BE2C (cell line): ENCODE measurements at regions not wholly inside any gene's neighbourhood (a gene's known extent, or its start where the extent isn't known, plus 50 kb on each side); places are given as distances from the start of the nearest gene placed in this dataset.
A peak's percentile ranks its signal among the peaks of the same experiment; 100 is the strongest.

Experiments used
- DNase-seq: peaks from one replicate; pipeline ENCODE4 v3.0.0-alpha.2; 2020
- H3K27me3 ChIP-seq: fragments of 250-450 bp; sonication (Bioruptor Pico); 2 replicates; pipeline ENCODE4 v1.5.1; 2020; ENCODE audit warnings: mild to moderate bottlenecking
- H3K36me3 ChIP-seq: fragments of 250-450 bp; sonication (Bioruptor Pico); 2 replicates; pipeline ENCODE4 v1.5.1; 2020; ENCODE audit warnings: mild to moderate bottlenecking
- H3K4me1 ChIP-seq: fragments of 250-450 bp; sonication (Bioruptor Pico); 2 replicates; pipeline ENCODE4 v1.5.1; 2020
- H3K4me3 ChIP-seq: 2 replicates; pipeline ENCODE4 v1.5.1; 2011; ENCODE audit warnings: low read depth, low read length
- H3K9me3 ChIP-seq: fragments of 250-450 bp; sonication (Bioruptor Pico); 2 replicates; pipeline ENCODE4 v1.5.1; 2020
- CTCF ChIP-seq: IDR thresholded peaks from 2 replicates; pipeline ENCODE4 v1.5.1; 2012; ENCODE audit warnings: mild to moderate bottlenecking, low read depth, low read length

- H3K4me3 ChIP-seq = no peak overlapping the region
- no peaks in the 10 kb centered on the region for H3K9me3 ChIP-seq
- no peak for DNase-seq
- no peaks in the 10 kb centered on the region for H3K36me3 ChIP-seq
- H3K27me3 ChIP-seq = no peaks in the 10 kb centered on the region
- H3K4me1 ChIP-seq = no peaks in the 10 kb centered on the region
- TF ChIP-seq CTCF = no peak
These were observed 69.7 kb upstream of the ALK start for GRCh38 chr2:29991086-29991485.

GRCh38 chr2:29995241-29995640 is 73.9 kb upstream of the ALK start:
- TF ChIP-seq CTCF = no peak
- Histone ChIP-seq H3K9me3 (no peaks in the 10 kb centered on the region), H3K4me1 (no peaks in the 10 kb centered on the region), H3K27me3 (no peaks in the 10 kb centered on the region), H3K4me3 (no peak overlapping the region), H3K36me3 (no peaks in the 10 kb centered on the region)
- DNase-seq = no peak

GRCh38 chr2:30003128-30003527 is 81.7 kb upstream of the ALK start:
- H3K9me3 ChIP-seq = no peaks in the 10 kb centered on the region
- H3K36me3 ChIP-seq = no peaks in the 10 kb centered on the region
- H3K4me1 ChIP-seq = no peaks in the 10 kb centered on the region
- DNase-seq = no peak
- H3K27me3 ChIP-seq = no peaks in the 10 kb centered on the region
- TF ChIP-seq CTCF = no peak
- H3K4me3 ChIP-seq = no peak overlapping the region

GRCh38 chr2:30022444-30023071 is 101.2 kb upstream of the ALK start:
- Histone ChIP-seq H3K36me3 (no peaks in the 10 kb centered on the region), H3K9me3 (no peaks in the 10 kb centered on the region), H3K27me3 (no peaks in the 10 kb centered on the region), H3K4me1 (peaks cover 5% of the 10 kb centered on the region), H3K4me3 (no peak overlapping the region)
- no peak for TF ChIP-seq CTCF
- no peak for DNase-seq

- H3K9me3 ChIP-seq = no peaks in the 10 kb centered on the region
- H3K4me3 ChIP-seq = no peak overlapping the region
- no peak for TF ChIP-seq CTCF
- H3K4me1 ChIP-seq = peaks cover 5% of the 10 kb centered on the region
- no peaks in the 10 kb centered on the region for H3K27me3 ChIP-seq
- DNase-seq = no peak
- H3K36me3 ChIP-seq = no peaks in the 10 kb centered on the region
These were observed 102.9 kb upstream of the ALK start for GRCh38 chr2:30024281-30024680.

- H3K27me3 ChIP-seq = no peaks in the 10 kb centered on the region
- TF ChIP-seq CTCF = peak; percentile 94
- DNase-seq = peak; percentile 95
- H3K4me3 ChIP-seq = peak overlapping the region; percentile 54
- no peaks in the 10 kb centered on the region for H3K36me3 ChIP-seq
- peaks cover 11% of the 10 kb centered on the region for H3K4me1 ChIP-seq
- H3K9me3 ChIP-seq = no peaks in the 10 kb centered on the region
These were observed 105.0 kb upstream of the ALK start for GRCh38 chr2:30026091-30027055.
